ENCODE measurements at regions not wholly inside any gene's neighbourhood (a gene's known extent, or its start where the extent isn't known, plus 50 kb on each side); places are given as distances from the start of the nearest gene placed in this dataset.

DNA sequence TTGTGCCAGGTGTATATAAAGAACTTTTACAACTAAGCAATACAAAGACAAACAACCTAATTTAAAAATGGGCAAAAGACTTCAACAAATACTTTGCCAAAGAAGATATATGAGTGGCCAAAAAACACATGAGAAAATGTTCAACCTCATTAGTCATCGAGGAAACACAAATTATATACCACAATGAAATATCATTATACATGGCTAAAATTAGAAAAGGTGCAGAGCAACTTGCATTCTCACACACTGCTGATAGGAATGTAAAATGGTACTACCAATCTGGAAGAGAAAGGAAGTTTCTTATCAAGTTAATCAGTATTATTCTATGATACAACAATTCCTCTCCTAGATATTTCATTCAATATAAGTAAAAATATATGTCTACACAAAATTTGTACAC, 131.6 kb upstream of the FRMD6 start (continued):
- TF ChIP-seq MAX (IDR thresholded peaks at IDR 0.05; ENCODE audit: low read depth) (no peak), FOSL2 (IDR thresholded peaks at IDR 0.05; ENCODE audit: borderline replicate concordance, low read depth) (no peak), GATA2 (CRISPR knock-in tag; IDR thresholded peaks at IDR 0.05) (no peak), RFX5 (IDR thresholded peaks at IDR 0.05; ENCODE audit: low read length) (no peak), EP300 (IDR thresholded peaks at IDR 0.05; ENCODE audit: borderline replicate concordance in 1 of 2, low read depth in 1 of 2, low read length in 1 of 2) (0 out of 4 replicates have a peak, but pooled peaks of 1 of the 2 experiments have one; percentile 19), CHD2 (IDR thresholded peaks at IDR 0.05; ENCODE audit: low read length, partially characterized antibody) (no peak)
- TF ChIP-seq, protein P1, sequence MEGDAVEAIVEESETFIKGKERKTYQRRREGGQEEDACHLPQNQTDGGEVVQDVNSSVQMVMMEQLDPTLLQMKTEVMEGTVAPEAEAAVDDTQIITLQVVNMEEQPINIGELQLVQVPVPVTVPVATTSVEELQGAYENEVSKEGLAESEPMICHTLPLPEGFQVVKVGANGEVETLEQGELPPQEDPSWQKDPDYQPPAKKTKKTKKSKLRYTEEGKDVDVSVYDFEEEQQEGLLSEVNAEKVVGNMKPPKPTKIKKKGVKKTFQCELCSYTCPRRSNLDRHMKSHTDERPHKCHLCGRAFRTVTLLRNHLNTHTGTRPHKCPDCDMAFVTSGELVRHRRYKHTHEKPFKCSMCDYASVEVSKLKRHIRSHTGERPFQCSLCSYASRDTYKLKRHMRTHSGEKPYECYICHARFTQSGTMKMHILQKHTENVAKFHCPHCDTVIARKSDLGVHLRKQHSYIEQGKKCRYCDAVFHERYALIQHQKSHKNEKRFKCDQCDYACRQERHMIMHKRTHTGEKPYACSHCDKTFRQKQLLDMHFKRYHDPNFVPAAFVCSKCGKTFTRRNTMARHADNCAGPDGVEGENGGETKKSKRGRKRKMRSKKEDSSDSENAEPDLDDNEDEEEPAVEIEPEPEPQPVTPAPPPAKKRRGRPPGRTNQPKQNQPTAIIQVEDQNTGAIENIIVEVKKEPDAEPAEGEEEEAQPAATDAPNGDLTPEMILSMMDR (IDR thresholded peaks at IDR 0.05) = no peak

DNA sequence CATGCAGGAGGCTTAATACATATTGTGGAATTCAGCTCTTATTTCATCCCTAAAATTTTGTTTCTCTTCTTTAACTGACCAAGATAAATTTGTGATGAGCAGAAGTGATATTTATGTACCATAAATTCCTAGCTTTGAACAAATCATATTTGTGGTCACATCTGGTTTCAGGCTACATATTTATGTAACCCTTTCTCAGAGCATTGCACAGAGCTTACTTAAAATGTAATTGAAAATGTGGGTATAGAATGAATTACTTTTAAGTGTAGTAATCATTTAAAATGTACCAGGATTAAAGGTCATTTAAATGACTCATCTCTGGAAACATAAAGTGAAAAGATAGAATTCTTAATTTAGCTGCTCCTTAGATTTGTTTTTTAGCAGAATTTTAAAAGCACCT, 129.9 kb upstream of the FRMD6 start:
- H3K9me2 ChIP-seq = no peaks in the 10 kb centered on the region
- peaks cover 35% of the 10 kb centered on the region for H3F3A ChIP-seq (replicated peaks; ENCODE audit: insufficient read depth)
- H3K9ac ChIP-seq = peak overlapping the region; percentile 25; the same call in 1 of the 2 replicates
- H3K36me3 ChIP-seq (replicated peaks in 1 of 2; ENCODE audit: control insufficient read depth in 1 of 2, insufficient read depth in 2 of 2, low read length in 1 of 2) = no peaks in the 10 kb centered on the region
- no peak overlapping the region for H3K4me3 ChIP-seq (ENCODE audit: low read depth in 2 of 2, low read length in 1 of 2)
- H3K27me3 ChIP-seq (ENCODE audit: insufficient read depth) = no peaks in the 10 kb centered on the region
- ChIA-PET POLR2A (no interaction called here), CTCF (interaction anchor here (0.6 to 1.1 kb wide), 4 partner anchors 8 to 259 kb away, joined by 3 to 5 read pairs (median 3); no protein-coding TSS in a partner anchor)
- H3K4me2 ChIP-seq = peak overlapping the region; percentile 50; the same call in 1 of the 2 replicates
- H3K79me2 ChIP-seq (ENCODE audit: insufficient read depth) = no peaks in the 10 kb centered on the region
- no peaks in the 10 kb centered on the region for H4K20me1 ChIP-seq (ENCODE audit: insufficient read depth)
- H3K27ac ChIP-seq (ENCODE audit: low read depth in 2 of 2, low read length in 1 of 2) = peak overlapping the region; percentile 88 to 93; a peak in 3 of 4 replicates
- H3K9me3 ChIP-seq = no peaks in the 10 kb centered on the region
- peak; percentile 86 for TF ChIP-seq MEF2A (IDR thresholded peaks at IDR 0.05; ENCODE audit: borderline replicate concordance, low read depth)
- no peak for TF ChIP-seq SIN3A (IDR thresholded peaks at IDR 0.05; ENCODE audit: borderline replicate concordance, low read depth, low read length)
- no peak for TF ChIP-seq YY1 (IDR thresholded peaks at IDR 0.05; ENCODE audit: low read depth)
- peak; percentile 99 for TF ChIP-seq TCF12 (IDR thresholded peaks at IDR 0.05)
- no peak for TF ChIP-seq CHD2 (IDR thresholded peaks at IDR 0.05; ENCODE audit: low read length, partially characterized antibody)
- no peak for TF ChIP-seq ELF1 (IDR thresholded peaks at IDR 0.05)
- peak; percentile 90 for TF ChIP-seq JUND (IDR thresholded peaks at IDR 0.05)
- TF ChIP-seq RCOR1 (IDR thresholded peaks at IDR 0.05; ENCODE audit: low read length) = no peak
- no peak for TF ChIP-seq FOXJ3 (CRISPR knock-in tag; IDR thresholded peaks at IDR 0.05)
- TF ChIP-seq NFIC (IDR thresholded peaks at IDR 0.05; ENCODE audit: borderline replicate concordance) = peak; percentile 82; the same call in 1 of the 2 replicates
- TF ChIP-seq GATA2 (CRISPR knock-in tag; IDR thresholded peaks at IDR 0.05) = no peak
- no peak for TF ChIP-seq RFX5 (IDR thresholded peaks at IDR 0.05; ENCODE audit: low read length)
- TF ChIP-seq, protein P2, sequence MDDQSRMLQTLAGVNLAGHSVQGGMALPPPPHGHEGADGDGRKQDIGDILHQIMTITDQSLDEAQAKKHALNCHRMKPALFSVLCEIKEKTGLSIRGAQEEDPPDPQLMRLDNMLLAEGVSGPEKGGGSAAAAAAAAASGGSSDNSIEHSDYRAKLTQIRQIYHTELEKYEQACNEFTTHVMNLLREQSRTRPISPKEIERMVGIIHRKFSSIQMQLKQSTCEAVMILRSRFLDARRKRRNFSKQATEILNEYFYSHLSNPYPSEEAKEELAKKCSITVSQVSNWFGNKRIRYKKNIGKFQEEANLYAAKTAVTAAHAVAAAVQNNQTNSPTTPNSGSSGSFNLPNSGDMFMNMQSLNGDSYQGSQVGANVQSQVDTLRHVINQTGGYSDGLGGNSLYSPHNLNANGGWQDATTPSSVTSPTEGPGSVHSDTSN (IDR thresholded peaks at IDR 0.05) = peak; percentile 92
- TF ChIP-seq, protein P3, sequence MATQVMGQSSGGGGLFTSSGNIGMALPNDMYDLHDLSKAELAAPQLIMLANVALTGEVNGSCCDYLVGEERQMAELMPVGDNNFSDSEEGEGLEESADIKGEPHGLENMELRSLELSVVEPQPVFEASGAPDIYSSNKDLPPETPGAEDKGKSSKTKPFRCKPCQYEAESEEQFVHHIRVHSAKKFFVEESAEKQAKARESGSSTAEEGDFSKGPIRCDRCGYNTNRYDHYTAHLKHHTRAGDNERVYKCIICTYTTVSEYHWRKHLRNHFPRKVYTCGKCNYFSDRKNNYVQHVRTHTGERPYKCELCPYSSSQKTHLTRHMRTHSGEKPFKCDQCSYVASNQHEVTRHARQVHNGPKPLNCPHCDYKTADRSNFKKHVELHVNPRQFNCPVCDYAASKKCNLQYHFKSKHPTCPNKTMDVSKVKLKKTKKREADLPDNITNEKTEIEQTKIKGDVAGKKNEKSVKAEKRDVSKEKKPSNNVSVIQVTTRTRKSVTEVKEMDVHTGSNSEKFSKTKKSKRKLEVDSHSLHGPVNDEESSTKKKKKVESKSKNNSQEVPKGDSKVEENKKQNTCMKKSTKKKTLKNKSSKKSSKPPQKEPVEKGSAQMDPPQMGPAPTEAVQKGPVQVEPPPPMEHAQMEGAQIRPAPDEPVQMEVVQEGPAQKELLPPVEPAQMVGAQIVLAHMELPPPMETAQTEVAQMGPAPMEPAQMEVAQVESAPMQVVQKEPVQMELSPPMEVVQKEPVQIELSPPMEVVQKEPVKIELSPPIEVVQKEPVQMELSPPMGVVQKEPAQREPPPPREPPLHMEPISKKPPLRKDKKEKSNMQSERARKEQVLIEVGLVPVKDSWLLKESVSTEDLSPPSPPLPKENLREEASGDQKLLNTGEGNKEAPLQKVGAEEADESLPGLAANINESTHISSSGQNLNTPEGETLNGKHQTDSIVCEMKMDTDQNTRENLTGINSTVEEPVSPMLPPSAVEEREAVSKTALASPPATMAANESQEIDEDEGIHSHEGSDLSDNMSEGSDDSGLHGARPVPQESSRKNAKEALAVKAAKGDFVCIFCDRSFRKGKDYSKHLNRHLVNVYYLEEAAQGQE (IDR thresholded peaks at IDR 0.05; ENCODE audit: low read depth, low read length) = no peak
- peak; percentile 73 to 98 for TF ChIP-seq EP300 (IDR thresholded peaks at IDR 0.05; ENCODE audit: borderline replicate concordance in 1 of 2, low read depth in 1 of 2, low read length in 1 of 2)
- peak; percentile 90 for TF ChIP-seq RXRA (IDR thresholded peaks at IDR 0.05; ENCODE audit: borderline replicate concordance, low read depth)
- peak; percentile 95 for TF ChIP-seq TEAD4 (IDR thresholded peaks at IDR 0.05; ENCODE audit: borderline replicate concordance, insufficient read depth)
- TF ChIP-seq POLR2AphosphoS5 (IDR thresholded peaks at IDR 0.05; ENCODE audit: low read depth, low read length) = peak; percentile 85; the same call in 1 of the 2 replicates
- TF ChIP-seq FOXM1 (IDR thresholded peaks at IDR 0.05; ENCODE audit: low read depth) = peak; percentile 90; the same call in 1 of the 2 replicates
- TF ChIP-seq FOSL2 (IDR thresholded peaks at IDR 0.05; ENCODE audit: borderline replicate concordance, low read depth) = peak; percentile 64
- H3K4me1 ChIP-seq (ENCODE audit: control insufficient read depth in 1 of 2, insufficient read depth in 2 of 2, low read depth in 1 of 2, low read length in 1 of 2) = peaks cover 0 to 22% of the 10 kb centered on the region in 2 experiments
- H2AFZ ChIP-seq (ENCODE audit: low read depth) = no peak overlapping the region
- DNase-seq = no peak

Measured in SK-N-SH (cell line).